H1 (cell line): ENCODE measurements at regions not wholly inside any gene's neighbourhood (a gene's known extent, or its start where the extent isn't known, plus 50 kb on each side); places are given as distances from the start of the nearest gene placed in this dataset.

Experiments used
- CTCF ChIA-PET: fragments of 300-600 bp; sonication (Branson Sonifier 250); formaldehyde crosslinking; loops from one replicate; lab custom pipeline; 2021; ENCODE audit not compliant: partially characterized antibody; lab: Charles Lee
- POLR2A ChIA-PET: fragments of 300-600 bp; sonication (Branson Sonifier 250); formaldehyde crosslinking; loops from one replicate; lab custom pipeline; 2021; ENCODE audit warnings: inconsistent platforms; ENCODE audit not compliant: partially characterized antibody; lab: Charles Lee
- DNase-seq, 2 experiments: peaks; one replicate each; pipeline versions ENCODE4 v3.0.0 to v3.0.0-alpha.2; 2010 to 2022; ENCODE audit warnings: low spot score in 2 of 2, low read depth in 1 of 2, mixed read lengths in 1 of 2
- FAIRE-seq: peaks from 2 replicates; lab custom pipeline; 2011; peaks lifted over from hg19 to GRCh38; lab: Jason Lieb, UNC
- H2AFZ ChIP-seq: 2 replicates; pipeline ENCODE4 v1.8.1; 2012; ENCODE audit warnings: low read length, inconsistent platforms
- H2AK5ac ChIP-seq: 2 replicates; pipeline ENCODE4 v1.6.1; 2013; ENCODE audit warnings: low read depth, low read length
- H2BK120ac ChIP-seq: replicated peaks from 2 replicates; pipeline ENCODE3; 2013; ENCODE audit warnings: low read depth, low read length, inconsistent platforms
- H2BK12ac ChIP-seq: 2 replicates; pipeline ENCODE4 v1.6.1; 2013; ENCODE audit warnings: low read depth, low read length
- H2BK15ac ChIP-seq: 2 replicates; pipeline ENCODE4 v1.6.1; 2013; ENCODE audit warnings: low read length
- H2BK20ac ChIP-seq: 2 replicates; pipeline ENCODE4 v1.6.1; 2013; ENCODE audit warnings: low read length
- H2BK5ac ChIP-seq: 2 replicates; pipeline ENCODE4 v1.6.1; 2013; ENCODE audit warnings: low read depth, low read length
- H3K14ac ChIP-seq: 2 replicates; pipeline ENCODE4 v1.6.1; 2013; ENCODE audit warnings: inconsistent platforms; ENCODE audit not compliant: insufficient read length
- H3K18ac ChIP-seq: 2 replicates; pipeline ENCODE4 v1.6.1; 2013; ENCODE audit warnings: low read length; ENCODE audit errors: extremely low read depth
- H3K23ac ChIP-seq: 2 replicates; pipeline ENCODE4 v1.6.1; 2013; ENCODE audit warnings: inconsistent platforms; ENCODE audit not compliant: insufficient read length
- H3K23me2 ChIP-seq: 2 replicates; pipeline ENCODE4 v1.6.1; 2013; ENCODE audit warnings: low read depth, low read length
- H3K27ac ChIP-seq: 2 replicates; pipeline ENCODE4 v1.6.1; 2011; ENCODE audit warnings: low read depth, low read length, inconsistent platforms
- H3K27me3 ChIP-seq, 4 experiments: replicated peaks in 1 of 4; 1 replicate in 1 of 4; 2 replicates in 3 of 4; pipeline versions ENCODE4 v1.6.1 to v1.8.1; 2011 to 2013; ENCODE audit warnings: low read length in 3 of 4, mild to moderate bottlenecking in 3 of 4, inconsistent platforms in 2 of 4, mixed read lengths in 2 of 4, moderate library complexity in 1 of 4; ENCODE audit not compliant: control insufficient read depth in 3 of 4, insufficient read depth in 3 of 4; ENCODE audit errors: extremely low read depth in 1 of 4
- H3K36me3 ChIP-seq, 4 experiments: 2 replicates each; pipeline versions ENCODE4 v1.6.1 to v1.8.1; 2011 to 2013; ENCODE audit warnings: mild to moderate bottlenecking in 4 of 4, low read length in 3 of 4, moderate library complexity in 2 of 4, control low read depth in 1 of 4, inconsistent platforms in 1 of 4; ENCODE audit not compliant: insufficient read depth in 4 of 4, control insufficient read depth in 2 of 4
- H3K4ac ChIP-seq: replicated peaks from 2 replicates; pipeline ENCODE3; 2013; ENCODE audit warnings: low read length, low read depth, mixed read lengths, inconsistent platforms; ENCODE audit not compliant: insufficient read length
- H3K4me1 ChIP-seq, 4 experiments: replicated peaks in 1 of 4; 1 replicate in 1 of 4; 2 replicates in 3 of 4; pipeline versions ENCODE4 v1.6.1 to v1.8.1; 2011 to 2013; ENCODE audit warnings: low read length in 3 of 4, inconsistent platforms in 2 of 4, mixed read lengths in 1 of 4; ENCODE audit not compliant: insufficient read depth in 4 of 4, control insufficient read depth in 3 of 4
- H3K4me2 ChIP-seq, 2 experiments: 2 replicates each; pipeline versions ENCODE4 v1.6.1 to v1.8.1; 2011 to 2013; ENCODE audit warnings: low read depth in 2 of 2, low read length in 2 of 2, control low read depth in 1 of 2, inconsistent platforms in 1 of 2, mild to moderate bottlenecking in 1 of 2; ENCODE audit not compliant: insufficient read depth in 1 of 2
- H3K4me3 ChIP-seq, 4 experiments: fragments of 200-600, 300-600 bp in 1 of 4; sonication (generic), shearing (Covaris generic), sonication (Bioruptor Twin) in 1 of 4; 2 replicates each; pipeline versions ENCODE4 v1.5.1 to v1.8.1; 2011 to 2016; ENCODE audit warnings: low read length in 4 of 4, low read depth in 3 of 4, control low read depth in 2 of 4, inconsistent platforms in 2 of 4, mild to moderate bottlenecking in 2 of 4, mixed read lengths in 1 of 4, moderate library complexity in 1 of 4; ENCODE audit not compliant: insufficient read depth in 2 of 4; ENCODE audit errors: extremely low read depth in 1 of 4
- H3K56ac ChIP-seq: replicated peaks from 2 replicates; pipeline ENCODE3; 2013; ENCODE audit warnings: low read depth, mild to moderate bottlenecking, mixed read lengths, low read length, inconsistent platforms; ENCODE audit not compliant: insufficient read length
- H3K79me1 ChIP-seq: 2 replicates; pipeline ENCODE4 v1.6.1; 2013; ENCODE audit warnings: low read depth, low read length, control low read depth
- H3K79me2 ChIP-seq, 2 experiments: 2 replicates each; pipeline versions ENCODE4 v1.6.1 to v1.8.1; 2012 to 2013; ENCODE audit warnings: low read length in 2 of 2, mild to moderate bottlenecking in 2 of 2, inconsistent platforms in 1 of 2; ENCODE audit not compliant: insufficient read depth in 2 of 2, control insufficient read depth in 1 of 2
- H3K9ac ChIP-seq, 4 experiments: replicated peaks in 1 of 4; 1 replicate in 1 of 4; 2 replicates in 3 of 4; pipeline versions ENCODE4 v1.6.1 to v1.8.1; 2011 to 2013; ENCODE audit warnings: low read depth in 3 of 4, low read length in 3 of 4, control low read depth in 2 of 4, mild to moderate bottlenecking in 2 of 4, moderate library complexity in 2 of 4, inconsistent platforms in 1 of 4; ENCODE audit errors: extremely low read depth in 1 of 4
- H3K9me3 ChIP-seq, 2 experiments: 2 replicates each; pipeline versions ENCODE4 v1.6.1 to v1.8.1; 2012 to 2013; ENCODE audit warnings: mild to moderate bottlenecking in 2 of 2, moderate library complexity in 2 of 2, control low read depth in 1 of 2, inconsistent platforms in 1 of 2, low read depth in 1 of 2, low read length in 1 of 2, mixed read lengths in 1 of 2; ENCODE audit not compliant: insufficient read depth in 2 of 2
- H4K20me1 ChIP-seq, 2 experiments: replicated peaks in 1 of 2; 2 replicates each; pipeline versions ENCODE3 to v1.8.1; 2011 to 2013; ENCODE audit warnings: inconsistent platforms in 2 of 2, low read length in 2 of 2, mild to moderate bottlenecking in 1 of 2; ENCODE audit not compliant: insufficient read depth in 2 of 2, control insufficient read depth in 1 of 2
- H4K5ac ChIP-seq: 2 replicates; pipeline ENCODE4 v1.6.1; 2013; ENCODE audit warnings: low read length, low read depth, mixed read lengths, inconsistent platforms; ENCODE audit not compliant: insufficient read length
- H4K8ac ChIP-seq: 2 replicates; pipeline ENCODE4 v1.8.0; 2013; ENCODE audit warnings: mild to moderate bottlenecking, moderate library complexity, low read length, inconsistent platforms; ENCODE audit not compliant: insufficient read depth; ENCODE audit errors: extremely low read depth
- H4K91ac ChIP-seq: replicated peaks from 2 replicates; pipeline ENCODE3; 2013; ENCODE audit warnings: low read length, mixed read lengths, inconsistent platforms; ENCODE audit not compliant: insufficient read length
- JUN ChIP-seq: IDR thresholded peaks from 2 replicates; pipeline ENCODE4 v1.6.1; 2011; ENCODE audit warnings: low read depth, mild to moderate bottlenecking, improper control_type of control experiment, low read length
- TAF1 ChIP-seq: IDR thresholded peaks from 2 replicates; pipeline ENCODE4 v1.6.1; 2011; ENCODE audit warnings: mild to moderate bottlenecking, low read depth, low read length
- WGBS, 2 experiments: shearing (Covaris generic) in 1 of 2; methylation state at CpG; one replicate each; pipeline versions ENCODE4 v1.1.6 to v1.1.7; 2013 to 2015; ENCODE audit warnings: low lambda C conversion rate in 2 of 2, mixed read lengths in 2 of 2, inconsistent platforms in 1 of 2, low coverage in 1 of 2, missing lambda C conversion rate in 1 of 2; ENCODE audit not compliant: insufficient replicate concordance in 2 of 2, insufficient coverage in 1 of 2, insufficient read length in 1 of 2; ENCODE audit errors: extremely low coverage in 1 of 2, missing lambda C conversion rate in 1 of 2; 5-methylcytosine and 5-hydroxymethylcytosine counted together

GRCh38 chr9:95822015-95822414 is 53.5 kb upstream of the ERCC6L2 start:
- no peak overlapping the region for H2BK15ac ChIP-seq
- no peak for DNase-seq
- H4K8ac ChIP-seq = no peak overlapping the region
- no peak overlapping the region for H2BK20ac ChIP-seq
- no peak overlapping the region for H2BK5ac ChIP-seq
- no peaks in the 10 kb centered on the region for H3K79me1 ChIP-seq
- H3K56ac ChIP-seq = no peak overlapping the region
- no peak overlapping the region for H3K4me3 ChIP-seq
- TF ChIP-seq JUN = no peak
- TF ChIP-seq TAF1 = no peak
- no peaks in the 10 kb centered on the region for H3K79me2 ChIP-seq
- H2BK120ac ChIP-seq = no peak overlapping the region
- H3K9me3 ChIP-seq = no peaks in the 10 kb centered on the region
- ChIA-PET CTCF (no interaction called here), POLR2A (no interaction called here)
- H3K23ac ChIP-seq = no peak overlapping the region
- no peaks in the 10 kb centered on the region for H3K23me2 ChIP-seq
- no peaks in the 10 kb centered on the region for H3K36me3 ChIP-seq
- H4K20me1 ChIP-seq = no peaks in the 10 kb centered on the region
- H3K27ac ChIP-seq = no peak overlapping the region
- H3K14ac ChIP-seq = no peak overlapping the region
- H3K4me1 ChIP-seq = peaks cover 0 to 3% (median 1%) of the 10 kb centered on the region in 4 experiments; a peak in 3 of 7 replicates
- H2BK12ac ChIP-seq = no peak overlapping the region
- H3K4me2 ChIP-seq = no peak overlapping the region
- no peak for FAIRE-seq
- H2AFZ ChIP-seq = no peak overlapping the region
- no peaks in the 10 kb centered on the region; a peak in 1 of 7 replicates for H3K27me3 ChIP-seq
- H4K91ac ChIP-seq = no peak overlapping the region
- H3K18ac ChIP-seq = no peak overlapping the region
- 92% methylated on average over 3 of the region's 3 CpGs; no CpG with 5 or more reads in 1 of the 2 experiments for WGBS, 2 experiments
- H3K4ac ChIP-seq = no peak overlapping the region
- no peak overlapping the region for H3K9ac ChIP-seq
- H4K5ac ChIP-seq = no peak overlapping the region
- H2AK5ac ChIP-seq = no peak overlapping the region
